HG03103 (cell line): ENCODE measurements at regions not wholly inside any gene's neighbourhood (a gene's known extent, or its start where the extent isn't known, plus 50 kb on each side); places are given as distances from the start of the nearest gene placed in this dataset.

ENCODE experiments used
- ATAC-seq: cut with Tn5 transposase; IDR thresholded peaks from one replicate; pipeline ENCODE4 v1.9.1; 2021; ENCODE audit warnings: low read depth; ENCODE audit not compliant: unreplicated experiment

DNA sequence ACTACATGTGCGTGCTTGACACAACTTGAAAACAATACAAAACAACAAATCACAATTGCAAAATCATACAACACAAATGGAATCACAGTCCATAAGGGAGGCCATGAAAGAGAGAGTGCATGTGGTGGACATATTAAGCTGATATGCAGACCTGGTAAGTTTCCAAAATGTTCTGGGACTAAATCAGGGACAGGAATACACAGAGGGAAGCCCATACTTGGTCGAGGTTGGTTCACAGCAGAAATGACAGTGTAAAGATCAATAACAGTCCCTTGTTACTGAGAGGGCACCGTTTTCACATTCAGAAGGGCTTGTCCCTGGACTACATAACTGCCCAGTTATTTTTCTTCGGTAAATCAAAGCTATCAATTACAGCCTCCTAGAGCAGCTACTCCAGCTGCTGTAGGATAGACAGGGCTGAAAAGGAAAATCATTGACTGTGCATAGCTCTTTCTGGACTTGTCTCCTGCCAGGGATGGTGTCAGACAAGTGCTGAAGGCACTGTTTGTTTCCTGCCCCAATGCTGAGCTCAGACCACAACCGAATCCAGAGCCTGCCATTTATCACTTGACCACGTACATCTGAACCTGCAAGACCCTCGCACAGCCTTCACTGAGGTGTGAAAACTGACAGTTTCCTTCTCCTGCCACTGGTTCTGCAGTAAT is 79.5 kb upstream of the KCNMB2 start:
- no peak for ATAC-seq

DNA sequence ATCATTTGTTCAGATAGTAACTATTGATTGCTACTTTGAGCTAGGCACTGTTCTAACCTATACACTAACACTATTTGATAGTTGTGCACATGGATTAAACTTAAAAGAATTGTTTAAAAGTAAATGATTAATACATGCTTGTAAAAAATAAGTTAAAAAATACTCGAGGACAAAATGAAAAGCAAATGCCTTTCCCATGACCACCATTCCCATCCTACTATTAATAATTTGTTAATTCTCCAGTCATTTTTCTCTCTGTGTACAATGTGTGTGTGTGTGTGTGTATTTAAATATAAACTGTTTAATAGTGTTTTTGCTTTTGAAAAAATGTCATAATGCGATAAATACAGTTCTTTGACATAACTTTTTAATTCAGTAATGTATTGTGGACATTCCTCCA is 78.7 kb upstream of the KCNMB2 start:
- no peak for ATAC-seq

DNA sequence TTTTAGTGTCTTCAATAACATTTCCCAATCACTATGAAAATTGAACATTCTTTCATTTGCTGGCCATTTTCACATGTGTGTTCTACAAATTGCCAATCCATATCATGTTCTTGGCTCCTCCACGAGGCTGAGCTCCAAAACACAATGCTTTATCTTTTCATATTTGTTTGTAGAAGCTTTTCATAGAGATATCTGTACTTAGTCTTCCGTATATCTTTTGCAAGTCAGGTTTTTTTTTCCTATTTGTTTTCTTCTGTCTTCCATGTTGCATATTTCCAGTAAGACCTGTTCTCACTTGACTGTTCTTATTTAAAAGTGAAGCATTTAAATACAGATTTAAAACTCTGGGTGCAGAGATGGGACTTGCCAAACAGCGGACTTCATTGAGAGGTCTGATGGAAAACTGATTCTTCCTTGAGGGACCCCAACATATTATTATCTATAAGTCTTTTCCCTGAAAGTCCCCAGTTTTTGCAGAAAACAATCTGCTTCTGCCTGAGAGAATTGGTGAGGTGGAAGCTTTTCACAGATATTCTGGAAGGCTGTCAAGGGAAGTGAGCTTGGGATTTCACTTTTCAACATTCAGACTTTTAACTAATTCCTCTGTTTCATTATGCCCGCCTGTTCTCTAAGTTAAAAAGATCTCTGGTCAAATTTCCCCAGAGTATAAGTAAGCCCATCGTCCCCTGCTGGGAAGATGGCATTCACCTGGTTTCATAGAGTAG is 77.8 kb upstream of the KCNMB2 start:
- ATAC-seq: no peak

DNA sequence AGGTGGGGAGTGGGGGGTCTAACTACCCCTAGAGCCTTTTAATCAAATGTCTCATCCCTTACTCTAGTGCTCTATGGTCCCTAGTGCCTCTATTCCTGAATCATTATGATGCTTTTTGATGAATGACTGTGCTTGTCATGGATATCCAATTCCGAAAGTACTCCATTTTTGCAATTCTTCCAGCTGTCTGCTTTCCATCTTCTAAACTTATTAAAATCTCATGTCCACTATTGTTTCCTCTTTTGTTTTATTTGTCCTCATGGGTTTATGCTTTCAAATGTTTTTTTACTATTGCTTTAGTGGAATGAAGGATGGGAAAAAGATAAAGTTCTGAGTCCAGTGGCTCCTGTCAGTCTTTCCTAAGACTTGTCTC is 77.2 kb upstream of the KCNMB2 start:
- ATAC-seq: no peak

DNA sequence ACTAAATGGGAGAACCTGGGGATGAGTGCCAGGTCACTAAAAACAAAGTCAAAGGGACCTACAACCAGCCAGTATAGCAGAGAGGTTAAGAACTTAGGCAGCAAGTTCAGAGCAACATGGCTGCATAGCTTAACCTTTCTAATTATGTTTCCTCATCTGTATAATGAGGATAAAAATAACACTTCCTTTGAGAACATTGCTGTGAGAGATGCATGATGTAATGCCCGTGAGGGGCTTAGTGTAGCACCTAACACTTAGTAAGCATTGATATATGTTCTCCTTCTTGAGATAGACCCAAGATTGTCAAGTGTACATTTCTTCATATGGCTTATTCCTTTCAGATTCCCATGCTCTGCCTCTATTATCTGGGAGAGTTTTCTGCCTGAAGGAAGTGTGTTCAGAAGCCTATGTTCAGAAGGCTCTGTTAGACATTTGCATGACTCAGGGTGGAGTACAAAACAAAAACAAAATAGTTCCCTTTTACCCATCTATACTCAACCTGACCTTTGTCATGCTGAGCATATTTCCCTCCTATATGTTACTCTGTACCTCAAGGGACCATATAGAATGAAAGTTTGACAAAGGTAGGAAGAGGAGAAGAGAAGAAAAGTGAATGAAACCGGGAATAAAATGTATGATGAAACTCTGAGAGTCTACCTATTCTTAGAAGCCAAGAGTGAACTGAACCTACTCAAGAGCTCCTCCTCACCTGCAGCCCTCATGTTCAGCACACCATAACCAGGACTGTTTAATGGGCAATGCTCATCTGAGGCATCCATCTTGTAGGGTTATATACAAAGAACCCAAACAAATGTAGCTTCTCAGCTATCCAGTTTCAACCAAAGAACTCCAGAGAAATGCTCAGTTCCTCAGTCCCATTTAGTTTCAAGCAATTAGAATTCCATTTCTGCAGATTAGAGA is 70.7 kb upstream of the KCNMB2 start:
- ATAC-seq: no peak

DNA sequence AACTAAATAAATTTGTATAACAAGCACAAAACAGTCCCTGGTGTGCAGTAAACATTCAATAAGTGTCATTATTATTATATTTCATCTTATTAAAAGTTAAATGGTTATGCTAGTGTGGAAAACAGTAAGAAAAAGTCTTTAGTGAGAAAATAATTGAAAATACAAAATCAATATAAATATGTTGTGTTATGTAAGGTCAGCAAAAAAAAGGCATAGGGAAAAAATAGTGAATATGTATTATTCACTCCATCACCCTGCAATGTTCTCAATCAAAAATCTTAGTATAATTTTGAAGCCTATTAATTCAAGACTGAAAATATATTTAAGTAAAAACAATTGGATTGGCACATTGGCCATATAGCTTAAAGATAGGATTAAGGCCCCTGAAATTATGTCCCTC is 63.3 kb upstream of the KCNMB2 start:
- no peak for ATAC-seq

DNA sequence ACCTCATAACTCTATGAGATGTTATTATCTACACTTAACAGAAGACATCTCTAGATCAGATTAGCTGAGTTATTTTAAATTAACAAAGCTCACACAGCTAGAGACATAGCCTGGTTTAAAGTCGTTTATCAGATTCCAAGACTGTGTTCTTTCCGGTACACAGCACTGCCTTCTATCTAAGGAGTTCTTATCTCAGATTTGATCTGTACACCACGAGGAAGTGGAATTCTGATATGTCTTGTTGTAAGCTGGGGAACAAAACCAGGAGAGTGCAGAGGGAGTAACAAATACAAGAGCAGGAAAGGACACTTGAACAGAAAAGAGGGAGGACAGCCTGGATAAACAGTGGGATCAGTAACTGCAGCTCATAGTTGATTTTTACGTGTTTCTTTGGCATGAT is 61.7 kb upstream of the KCNMB2 start:
- ATAC-seq: no peak

DNA sequence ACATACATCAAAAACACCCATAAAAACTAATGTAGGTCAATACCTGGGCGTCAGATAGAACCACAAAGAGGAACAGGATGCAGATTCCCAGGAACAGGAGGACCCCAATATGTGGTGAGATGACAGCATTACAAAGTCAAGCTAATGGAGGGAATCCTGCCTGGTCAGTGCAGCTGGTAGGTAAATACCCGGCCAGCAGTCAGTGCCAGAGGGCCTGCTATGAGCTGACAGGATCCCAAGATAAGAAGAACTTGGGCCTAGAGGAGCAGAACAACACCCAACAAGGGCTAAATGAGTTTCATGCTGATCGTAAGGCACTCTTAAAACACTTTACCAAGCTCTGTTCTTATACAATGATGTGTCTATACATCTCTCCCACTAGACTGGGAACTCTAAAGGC is 61.2 kb upstream of the KCNMB2 start:
- ATAC-seq: no peak

DNA sequence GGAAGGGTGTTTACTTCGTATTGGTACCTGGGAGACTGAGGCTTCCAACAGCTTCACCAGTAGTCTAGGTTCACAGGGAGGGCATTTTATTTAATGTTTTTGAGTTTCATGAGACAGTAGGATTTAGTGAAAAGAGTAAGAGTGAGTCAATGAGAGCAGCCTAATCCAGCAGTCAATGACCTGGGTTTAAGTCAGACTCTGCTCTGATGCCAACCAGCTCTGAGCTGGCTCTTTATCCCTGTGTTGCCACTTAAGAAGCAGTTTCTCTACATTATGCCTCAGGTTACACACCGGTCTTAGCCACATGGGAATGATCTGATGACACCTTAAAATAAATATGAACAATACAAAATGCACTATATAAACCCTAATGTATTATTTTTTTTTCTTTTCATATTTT is 59.4 kb upstream of the KCNMB2 start:
- ATAC-seq: no peak

DNA sequence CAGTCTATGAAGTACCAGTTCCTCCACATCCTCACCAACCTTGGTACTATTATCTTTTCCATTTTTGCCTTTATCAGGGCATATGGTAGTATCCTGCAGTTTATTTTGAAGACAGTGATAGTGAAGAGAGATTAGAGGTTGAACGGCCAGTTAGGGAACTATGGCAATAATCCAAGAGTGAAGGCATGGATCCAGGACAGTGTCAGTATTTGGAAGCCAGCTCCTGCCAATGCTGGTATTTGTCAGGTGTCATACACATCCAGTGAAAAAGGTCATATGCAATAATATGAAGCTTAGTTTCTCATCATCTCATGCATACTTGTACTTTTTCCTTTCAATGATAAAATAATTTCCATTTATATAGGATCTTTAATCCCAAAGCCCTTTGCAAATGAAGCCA is 56.8 kb upstream of the KCNMB2 start:
- ATAC-seq: no peak

DNA sequence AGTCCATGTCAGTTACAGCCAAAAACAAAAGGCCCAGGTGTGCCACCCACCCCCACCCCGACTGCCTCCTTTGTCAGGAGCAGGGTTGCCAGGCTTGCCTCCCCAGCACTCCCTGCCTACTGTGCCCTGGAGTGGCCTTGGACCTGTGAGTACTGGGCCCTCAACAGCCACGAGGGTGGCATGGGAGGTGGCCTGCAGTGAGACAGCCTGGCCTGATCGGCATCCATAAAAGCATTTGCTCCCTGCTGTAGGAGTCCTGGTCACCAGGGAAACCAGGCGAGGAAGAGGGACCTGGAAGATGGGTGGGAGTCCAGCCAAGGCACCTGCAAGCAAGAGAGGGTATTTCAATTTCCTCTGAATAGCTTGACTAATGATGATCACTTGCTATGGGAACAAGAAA is 56.4 kb upstream of the KCNMB2 start:
- no peak for ATAC-seq

DNA sequence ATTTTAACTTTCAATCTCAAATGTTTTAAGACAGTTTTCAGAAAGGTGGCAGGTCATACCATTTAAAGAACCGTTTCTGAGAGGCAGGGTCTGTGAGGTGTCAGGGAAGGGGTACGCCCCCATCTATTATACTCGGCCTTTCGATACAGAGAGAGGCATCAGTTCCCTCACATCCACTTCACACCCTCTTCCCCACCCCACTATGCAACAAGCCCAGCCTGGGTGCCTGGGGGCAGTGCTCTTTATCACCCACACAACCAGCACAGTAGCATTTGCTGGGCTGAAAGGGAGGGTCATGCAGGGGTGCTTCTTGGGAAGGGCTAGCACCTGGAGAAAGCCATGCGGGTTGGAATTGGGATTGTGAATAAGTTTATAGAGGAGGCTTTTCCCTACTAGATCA is 56.0 kb upstream of the KCNMB2 start:
- ATAC-seq: peak; percentile 21

DNA sequence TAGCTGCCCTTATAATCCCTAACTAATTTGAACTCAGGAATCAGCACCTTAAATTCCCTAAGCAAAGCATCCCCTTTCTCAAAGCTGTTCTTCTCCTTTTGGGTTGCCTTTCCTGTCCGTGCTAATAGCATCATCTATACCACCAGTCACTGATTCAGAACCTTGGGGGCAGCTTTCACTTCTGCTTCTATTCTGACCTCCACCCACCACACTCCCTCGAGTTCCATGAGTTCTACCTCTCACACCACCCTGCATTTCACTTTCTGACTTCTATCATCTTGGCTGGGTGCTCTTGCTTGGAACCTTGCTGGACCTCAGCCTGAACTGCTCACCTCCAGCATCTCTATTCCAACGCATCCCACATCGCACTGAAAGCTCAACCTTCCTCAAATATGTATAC is 55.4 kb upstream of the KCNMB2 start:
- ATAC-seq: peak; percentile 100

DNA sequence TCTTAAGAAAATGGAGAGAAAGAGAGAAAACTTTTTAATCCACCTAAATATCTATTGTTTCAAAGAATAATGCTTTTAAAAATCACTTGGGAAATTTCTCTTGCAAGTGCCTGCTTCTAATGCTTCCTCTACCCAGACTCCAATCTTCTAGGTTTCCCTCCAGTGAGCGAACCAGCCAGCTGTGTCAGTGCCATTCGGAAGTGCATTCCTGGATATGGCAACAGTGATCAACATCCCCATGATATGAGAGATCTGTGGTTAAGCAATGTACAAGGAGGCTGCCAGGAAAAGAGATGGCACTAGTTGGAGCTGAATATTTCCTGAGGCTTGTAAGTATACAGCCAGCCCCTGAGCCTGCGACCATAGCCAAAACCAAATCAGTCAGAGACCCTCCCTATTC is 53.3 kb upstream of the KCNMB2 start:
- no peak for ATAC-seq

DNA sequence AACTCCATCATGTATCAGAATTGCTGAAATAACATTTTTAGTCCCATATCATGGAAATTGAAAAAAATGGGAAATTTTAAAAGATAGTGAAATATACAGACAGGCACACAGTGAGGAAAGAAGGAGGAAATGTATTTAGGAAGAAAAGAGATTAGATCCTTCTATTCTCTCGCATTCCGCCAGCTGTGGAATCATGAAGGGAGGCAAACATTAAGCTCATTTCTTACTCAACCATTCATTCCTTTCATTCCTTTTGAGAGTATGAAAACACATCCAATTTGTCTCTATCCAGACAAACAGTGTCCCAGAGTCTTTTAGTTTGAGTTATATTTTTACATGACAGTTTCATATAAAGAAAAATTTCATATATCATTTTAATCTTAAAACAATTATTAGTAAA is 52.5 kb upstream of the KCNMB2 start:
- no peak for ATAC-seq

DNA sequence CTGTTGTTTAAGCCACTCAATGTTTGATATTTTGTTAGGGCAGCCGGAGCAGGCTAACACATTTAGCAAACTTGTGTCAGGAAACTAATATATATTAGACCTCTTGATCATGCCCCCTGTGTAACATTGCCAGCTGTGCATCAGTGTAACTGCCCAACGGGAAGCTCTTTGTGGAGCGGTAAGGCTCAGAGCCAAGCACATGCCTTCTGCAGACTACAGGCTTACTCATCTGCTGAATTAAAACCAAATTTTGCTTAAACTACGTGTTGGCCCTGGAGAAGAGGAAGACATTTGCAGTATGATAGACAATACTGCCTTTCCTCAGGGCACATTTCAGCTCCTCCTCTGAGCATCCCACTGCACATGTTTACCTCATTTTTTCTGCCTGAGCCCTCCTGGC is 50.5 kb upstream of the KCNMB2 start:
- no peak for ATAC-seq
